Fibroblast of pulmonary artery (primary cell): ENCODE measurements at regions not wholly inside any gene's neighbourhood (a gene's known extent, or its start where the extent isn't known, plus 50 kb on each side); places are given as distances from the start of the nearest gene placed in this dataset.

Experiments
- DNase-seq: peaks from one replicate; pipeline ENCODE4 v3.0.0-alpha.2; 2010; ENCODE audit warnings: low read depth
- H3K4me3 ChIP-seq: replicated peaks from 2 replicates; pipeline ENCODE4 v1.5.1; 2011; ENCODE audit warnings: low read depth, mild to moderate bottlenecking, control low read depth, low read length, moderate library complexity
- TF ChIP-seq, protein P1 (sequence below): IDR thresholded peaks from 2 replicates; pipeline ENCODE4 v1.5.1; 2011; ENCODE audit warnings: mild to moderate bottlenecking, control low read depth, low read length, inconsistent platforms; ENCODE audit errors: missing control alignments

DNA sequence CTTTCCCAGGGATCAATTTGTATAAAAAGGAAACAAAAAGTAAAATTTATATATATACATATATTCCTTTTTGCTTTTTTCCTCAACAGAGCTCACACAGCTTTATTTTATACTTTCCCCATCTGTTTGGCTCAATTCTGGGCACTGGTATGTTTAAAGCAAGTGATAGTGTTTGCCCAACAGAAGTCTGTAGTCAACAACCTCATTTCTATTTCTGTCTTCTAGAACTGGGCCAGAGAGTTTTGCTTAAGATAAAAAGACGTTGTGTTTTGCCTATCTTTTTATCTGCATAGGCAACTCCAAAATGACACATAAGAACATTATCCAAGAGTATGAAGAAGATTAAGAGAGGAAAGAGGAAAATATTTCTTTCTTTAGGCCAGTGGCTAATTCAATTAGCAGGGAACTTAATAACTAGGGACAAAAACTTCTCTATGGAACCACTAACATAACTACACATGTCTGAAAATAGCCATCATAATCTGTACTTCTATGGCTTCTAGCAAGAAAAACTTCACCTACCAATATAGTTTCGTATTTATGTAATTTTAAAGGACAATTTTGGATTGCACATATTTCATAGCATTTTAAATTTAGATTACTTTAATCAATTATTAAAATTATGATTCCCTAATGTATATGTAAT is 1300.5 kb downstream of the ARAP2 start:
- TF ChIP-seq, protein P1, sequence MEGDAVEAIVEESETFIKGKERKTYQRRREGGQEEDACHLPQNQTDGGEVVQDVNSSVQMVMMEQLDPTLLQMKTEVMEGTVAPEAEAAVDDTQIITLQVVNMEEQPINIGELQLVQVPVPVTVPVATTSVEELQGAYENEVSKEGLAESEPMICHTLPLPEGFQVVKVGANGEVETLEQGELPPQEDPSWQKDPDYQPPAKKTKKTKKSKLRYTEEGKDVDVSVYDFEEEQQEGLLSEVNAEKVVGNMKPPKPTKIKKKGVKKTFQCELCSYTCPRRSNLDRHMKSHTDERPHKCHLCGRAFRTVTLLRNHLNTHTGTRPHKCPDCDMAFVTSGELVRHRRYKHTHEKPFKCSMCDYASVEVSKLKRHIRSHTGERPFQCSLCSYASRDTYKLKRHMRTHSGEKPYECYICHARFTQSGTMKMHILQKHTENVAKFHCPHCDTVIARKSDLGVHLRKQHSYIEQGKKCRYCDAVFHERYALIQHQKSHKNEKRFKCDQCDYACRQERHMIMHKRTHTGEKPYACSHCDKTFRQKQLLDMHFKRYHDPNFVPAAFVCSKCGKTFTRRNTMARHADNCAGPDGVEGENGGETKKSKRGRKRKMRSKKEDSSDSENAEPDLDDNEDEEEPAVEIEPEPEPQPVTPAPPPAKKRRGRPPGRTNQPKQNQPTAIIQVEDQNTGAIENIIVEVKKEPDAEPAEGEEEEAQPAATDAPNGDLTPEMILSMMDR, result no peak
- H3K4me3 ChIP-seq, result no peak overlapping the region
- no peak for DNase-seq

DNA sequence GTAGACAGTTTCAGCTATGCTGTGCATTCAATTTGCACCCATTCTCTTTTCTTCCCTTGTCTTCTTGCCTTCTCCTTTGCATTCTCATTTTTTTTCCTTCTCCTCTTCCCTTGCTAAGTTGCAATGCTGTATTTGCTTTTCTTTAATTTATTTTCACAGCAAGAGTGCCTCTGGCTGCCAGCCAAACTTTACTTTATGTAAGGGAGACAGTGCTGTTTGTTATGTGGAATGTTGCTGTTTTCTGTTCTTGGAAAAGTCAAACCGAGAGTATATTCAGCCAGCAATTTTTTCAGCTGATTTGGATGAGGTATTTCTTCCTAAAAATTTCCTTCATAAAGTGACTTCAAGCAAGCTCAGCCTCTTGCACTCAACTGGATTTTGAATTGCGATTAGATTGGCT is 1293.4 kb downstream of the ARAP2 start:
- no peak overlapping the region for H3K4me3 ChIP-seq
- TF ChIP-seq, protein P1, result no peak
- no peak for DNase-seq

DNA sequence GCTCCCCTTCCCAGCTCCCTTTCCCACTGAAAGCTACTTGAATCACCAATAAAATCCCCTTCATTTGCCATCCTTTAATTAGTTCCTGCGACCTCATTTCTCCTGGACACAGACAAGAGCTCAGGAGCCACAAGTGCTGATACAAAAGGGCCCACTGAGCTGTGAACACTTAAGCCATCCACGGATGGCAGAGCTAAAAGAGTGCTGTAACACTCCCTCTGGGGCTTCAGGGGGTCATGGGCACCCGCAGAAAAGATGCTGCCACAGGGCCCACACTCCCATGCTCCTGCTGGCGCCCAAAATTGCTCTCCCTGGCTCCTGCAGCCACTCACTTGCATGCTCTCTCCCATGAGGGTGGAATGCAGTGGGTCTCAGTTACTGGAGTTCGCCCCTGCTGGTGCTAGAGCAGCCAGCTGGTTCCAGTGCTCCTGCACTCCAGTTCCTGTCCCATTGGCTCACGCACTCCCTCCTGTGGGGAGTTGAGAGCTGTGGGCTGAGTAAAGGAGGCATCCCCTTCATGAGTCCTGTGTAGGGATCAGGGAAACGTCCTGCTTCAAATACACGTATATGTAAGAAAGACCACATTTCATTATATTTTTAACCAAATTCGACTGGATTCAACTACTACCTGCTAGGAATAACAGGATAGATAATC is 1291.0 kb downstream of the ARAP2 start:
- no peak for DNase-seq
- no peak overlapping the region for H3K4me3 ChIP-seq
- TF ChIP-seq, protein P1, result no peak

DNA sequence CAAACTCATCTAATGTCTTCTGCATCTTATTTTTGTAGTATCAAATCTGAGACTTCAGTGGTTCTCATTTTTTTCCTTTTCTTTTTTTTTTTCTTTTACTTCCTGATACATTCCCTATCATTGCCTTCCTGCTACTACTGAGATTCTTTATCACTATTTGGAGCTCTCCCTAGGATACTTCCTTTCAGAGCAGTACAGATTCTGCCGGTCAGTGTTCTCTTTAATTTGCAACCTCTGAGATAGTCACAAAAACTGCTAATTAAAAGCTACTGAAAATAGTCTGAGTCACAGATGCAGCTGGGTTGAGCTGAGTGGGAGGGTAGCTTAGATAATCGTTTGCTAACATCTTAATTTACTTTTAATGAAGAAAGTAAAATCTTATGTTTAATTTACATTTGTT is 1279.7 kb downstream of the ARAP2 start:
- no peak overlapping the region for H3K4me3 ChIP-seq
- TF ChIP-seq, protein P1, result no peak
- no peak for DNase-seq

DNA sequence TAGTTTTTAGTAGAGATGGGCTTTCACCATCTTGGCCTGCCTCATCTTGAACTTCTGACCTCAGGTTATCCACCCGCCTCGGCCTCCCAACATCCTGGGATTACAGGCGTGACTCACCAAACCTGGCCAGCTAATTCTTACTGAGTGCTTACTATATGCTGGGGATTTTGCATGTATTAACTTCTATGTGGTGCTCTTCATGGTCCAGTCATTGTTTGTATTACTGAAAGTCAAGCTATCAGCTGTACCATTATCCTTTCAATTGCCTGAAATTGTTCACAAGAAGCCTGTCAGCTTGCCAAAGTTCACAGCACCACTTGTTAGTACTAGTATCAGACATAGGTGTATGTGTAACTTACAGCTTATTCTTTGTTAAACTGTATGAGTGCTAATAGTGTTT is 1272.1 kb downstream of the ARAP2 start:
- DNase-seq, result no peak
- TF ChIP-seq, protein P1, result no peak
- H3K4me3 ChIP-seq, result no peak overlapping the region

DNA sequence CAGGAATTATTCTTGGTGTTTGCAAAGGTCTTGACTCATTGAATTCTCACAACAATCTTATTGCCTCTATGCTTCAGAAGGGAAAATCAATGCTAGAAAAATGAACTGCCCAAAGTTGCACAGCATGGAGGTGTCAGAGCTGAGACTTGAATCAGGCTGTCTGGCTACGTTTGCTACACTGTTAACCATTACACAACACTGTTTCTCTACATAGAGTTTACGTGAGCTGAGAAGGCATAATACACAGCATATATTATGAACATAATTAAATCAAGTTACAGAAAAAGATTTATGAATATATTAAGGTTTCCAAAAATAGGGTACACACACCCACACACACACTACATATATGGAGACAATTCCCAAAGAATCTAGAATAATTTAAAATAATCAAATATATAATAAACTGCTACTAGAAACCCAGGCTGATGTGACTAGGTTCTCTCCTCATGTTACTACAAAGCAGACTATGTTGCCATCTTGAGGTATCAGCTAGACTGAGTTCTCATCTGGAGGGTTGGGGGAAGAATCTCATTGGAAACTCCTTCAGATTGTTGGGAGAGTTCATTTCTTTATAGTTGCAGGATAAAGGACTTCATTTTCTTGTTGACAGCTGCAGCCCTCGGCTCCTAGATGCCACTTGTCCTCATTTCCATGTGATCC is 1270.5 kb downstream of the ARAP2 start:
- TF ChIP-seq, protein P1, result no peak
- no peak for DNase-seq
- no peak overlapping the region for H3K4me3 ChIP-seq
